ENCODE measurements at regions not wholly inside any gene's neighbourhood (a gene's known extent, or its start where the extent isn't known, plus 50 kb on each side); places are given as distances from the start of the nearest gene placed in this dataset.

DNA sequence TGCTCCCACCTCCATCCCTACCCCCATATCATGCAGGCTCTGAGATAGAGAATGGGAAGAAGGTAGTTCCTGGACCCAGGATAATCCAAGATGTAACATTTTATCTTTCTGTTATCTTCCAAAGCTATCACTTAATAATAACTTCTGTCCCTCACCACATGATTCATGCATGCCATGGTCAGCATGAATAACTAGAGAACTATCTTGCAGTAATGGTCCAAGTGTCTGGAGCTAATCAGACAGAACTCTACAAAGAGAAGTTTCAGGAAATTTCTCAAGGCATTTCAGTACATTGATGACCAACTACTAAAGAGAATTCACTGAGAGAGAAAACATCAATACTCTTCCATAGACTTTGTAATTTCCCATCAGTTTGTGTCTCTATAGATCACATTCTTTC, 1469.7 kb upstream of the PIK3C3 start:
- Histone ChIP-seq H3K4me1 (ENCODE audit: control insufficient read depth in 2 of 2, insufficient read depth in 2 of 2, low read length in 2 of 2) (no peaks in the 10 kb centered on the region), H3K9me3 (ENCODE audit: control insufficient read depth in 2 of 2, low read length in 2 of 2) (no peaks in the 10 kb centered on the region), H3K27ac (ENCODE audit: low read depth in 2 of 2, low read length in 2 of 2) (no peak overlapping the region), H3K27me3 (ENCODE audit: control insufficient read depth in 2 of 2, insufficient read depth in 2 of 2, low read length in 2 of 2) (no peaks in the 10 kb centered on the region), H3K9ac (ENCODE audit: low read depth in 1 of 2, low read length in 2 of 2) (no peak overlapping the region), H3K36me3 (ENCODE audit: control insufficient read depth in 2 of 2, insufficient read depth in 2 of 2, low read length in 2 of 2) (no peaks in the 10 kb centered on the region), H3K4me3 (ENCODE audit: low read length in 2 of 2) (no peak overlapping the region)

DNA sequence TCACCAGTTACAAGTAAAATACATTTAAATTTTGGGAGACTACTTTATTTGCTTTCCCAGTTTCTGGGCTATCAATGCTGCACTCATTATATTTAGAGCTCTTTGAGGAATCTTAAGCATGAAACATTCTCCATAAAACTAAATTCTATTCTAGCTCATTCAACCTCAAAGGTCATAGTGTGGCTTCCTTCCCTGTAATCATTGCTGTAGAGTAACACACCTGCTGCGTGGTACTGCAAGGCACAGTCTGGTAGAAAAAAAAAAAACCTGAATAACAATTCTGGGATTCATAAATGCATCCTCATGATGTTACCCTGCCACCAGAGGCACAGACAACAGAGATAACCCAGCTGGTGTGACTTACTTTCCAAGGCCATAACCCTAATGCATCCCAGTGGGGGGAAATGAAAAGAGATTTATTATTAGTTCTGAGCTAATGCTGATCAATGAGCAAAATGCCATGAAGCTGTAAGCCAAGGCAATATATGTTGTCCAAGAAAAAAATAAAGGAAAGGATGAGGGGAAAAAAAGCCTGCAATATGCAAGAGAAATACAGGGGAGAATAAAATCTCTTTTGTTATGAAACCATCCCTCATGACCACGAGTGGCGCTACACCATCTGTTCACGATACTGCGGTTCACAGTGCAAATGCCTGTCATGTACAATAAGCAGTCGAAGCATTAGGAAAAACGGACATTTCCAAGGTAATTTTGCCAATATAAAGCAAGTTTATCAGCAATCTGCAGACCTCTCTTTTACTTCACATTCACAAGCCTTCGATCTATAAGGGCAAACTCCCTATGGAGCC, 1481.6 kb upstream of the PIK3C3 start:
- Histone ChIP-seq H3K4me1 (ENCODE audit: control insufficient read depth in 2 of 2, insufficient read depth in 2 of 2, low read length in 2 of 2) (no peaks in the 10 kb centered on the region), H3K9ac (ENCODE audit: low read depth in 1 of 2, low read length in 2 of 2) (no peak overlapping the region), H3K27ac (ENCODE audit: low read depth in 2 of 2, low read length in 2 of 2) (no peak overlapping the region), H3K9me3 (ENCODE audit: control insufficient read depth in 2 of 2, low read length in 2 of 2) (no peaks in the 10 kb centered on the region), H3K27me3 (ENCODE audit: control insufficient read depth in 2 of 2, insufficient read depth in 2 of 2, low read length in 2 of 2) (no peaks in the 10 kb centered on the region), H3K4me3 (ENCODE audit: low read length in 2 of 2) (no peak overlapping the region), H3K36me3 (ENCODE audit: control insufficient read depth in 2 of 2, insufficient read depth in 2 of 2, low read length in 2 of 2) (no peaks in the 10 kb centered on the region)

DNA sequence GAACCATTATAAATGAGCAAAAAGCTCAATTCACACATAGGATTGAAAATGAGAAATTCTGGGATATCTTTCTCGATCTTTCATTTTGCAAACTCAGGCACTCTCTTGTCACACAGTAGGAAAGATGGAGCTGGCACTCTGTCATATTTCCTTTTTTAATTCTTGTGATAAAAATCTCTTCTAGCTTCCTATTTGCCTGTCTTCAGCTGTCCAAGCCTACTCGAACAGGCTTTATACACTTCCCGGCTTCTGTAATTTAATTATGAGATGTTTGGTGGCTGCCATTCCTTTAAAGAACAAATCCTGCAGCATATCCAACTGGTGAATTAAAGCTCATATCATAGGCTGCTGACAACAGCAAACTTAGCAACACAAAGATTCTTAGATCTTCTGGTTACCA, 1484.3 kb upstream of the PIK3C3 start:
- Histone ChIP-seq H3K4me1 (ENCODE audit: control insufficient read depth in 2 of 2, insufficient read depth in 2 of 2, low read length in 2 of 2) (no peaks in the 10 kb centered on the region), H3K27me3 (ENCODE audit: control insufficient read depth in 2 of 2, insufficient read depth in 2 of 2, low read length in 2 of 2) (no peaks in the 10 kb centered on the region)

DNA sequence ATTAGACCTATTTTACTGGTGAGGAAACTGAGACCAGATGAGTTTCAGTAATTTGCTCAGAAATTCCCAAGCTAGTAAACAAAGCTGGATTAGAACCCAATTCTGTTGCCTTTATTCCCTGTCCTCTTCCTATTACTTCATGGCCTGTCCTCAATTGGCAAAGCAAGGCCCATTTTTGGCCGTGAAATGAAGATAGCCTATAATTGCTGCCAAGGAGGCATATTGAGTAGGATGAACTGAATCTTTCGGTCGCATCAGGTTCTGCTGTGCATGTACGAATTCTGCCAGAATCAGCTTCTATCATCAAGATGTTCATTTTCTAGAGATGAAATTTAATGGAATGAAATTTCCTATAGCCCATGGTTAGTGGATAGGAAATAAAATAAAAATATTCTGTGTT, 1485.2 kb upstream of the PIK3C3 start:
- no peaks in the 10 kb centered on the region for H3K9me3 ChIP-seq (ENCODE audit: control insufficient read depth in 2 of 2, low read length in 2 of 2)
- no peaks in the 10 kb centered on the region for H3K36me3 ChIP-seq (ENCODE audit: control insufficient read depth in 2 of 2, insufficient read depth in 2 of 2, low read length in 2 of 2)
- no peaks in the 10 kb centered on the region for H3K4me1 ChIP-seq (ENCODE audit: control insufficient read depth in 2 of 2, insufficient read depth in 2 of 2, low read length in 2 of 2)
- no peaks in the 10 kb centered on the region for H3K27me3 ChIP-seq (ENCODE audit: control insufficient read depth in 2 of 2, insufficient read depth in 2 of 2, low read length in 2 of 2)
- no peak overlapping the region for H3K4me3 ChIP-seq (ENCODE audit: low read length in 2 of 2)
- no peak overlapping the region for H3K9ac ChIP-seq (ENCODE audit: low read depth in 1 of 2, low read length in 2 of 2)
- no peak overlapping the region for H3K27ac ChIP-seq (ENCODE audit: low read depth in 2 of 2, low read length in 2 of 2)

More for the DNA sequence above, 1484.3 kb upstream of the PIK3C3 start:
- no peak overlapping the region for H3K27ac ChIP-seq (ENCODE audit: low read depth in 2 of 2, low read length in 2 of 2)
- H3K4me3 ChIP-seq (ENCODE audit: low read length in 2 of 2), result no peak overlapping the region
- no peak overlapping the region for H3K9ac ChIP-seq (ENCODE audit: low read depth in 1 of 2, low read length in 2 of 2)
- no peaks in the 10 kb centered on the region for H3K36me3 ChIP-seq (ENCODE audit: control insufficient read depth in 2 of 2, insufficient read depth in 2 of 2, low read length in 2 of 2)
- H3K9me3 ChIP-seq (ENCODE audit: control insufficient read depth in 2 of 2, low read length in 2 of 2), result no peaks in the 10 kb centered on the region

DNA sequence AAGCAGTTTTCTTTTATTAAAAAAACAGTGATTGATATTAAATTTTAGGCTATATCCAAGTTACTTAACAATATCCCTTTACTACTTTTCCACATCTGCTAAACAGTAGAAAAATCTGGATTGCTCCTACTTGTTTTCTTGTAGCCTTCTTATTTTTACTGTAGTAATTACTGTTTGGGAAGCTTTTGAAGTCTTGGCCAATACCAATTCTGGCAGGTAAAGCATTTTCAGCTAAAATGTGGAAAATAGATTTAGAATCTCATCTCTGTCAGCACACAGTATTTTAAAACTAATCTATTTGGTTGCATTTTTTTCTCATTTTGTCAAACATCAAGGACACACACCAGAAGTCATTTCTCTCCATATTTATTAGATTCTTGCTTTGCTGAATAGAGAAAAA, 1485.7 kb upstream of the PIK3C3 start:
- no peaks in the 10 kb centered on the region for H3K4me1 ChIP-seq (ENCODE audit: control insufficient read depth in 2 of 2, insufficient read depth in 2 of 2, low read length in 2 of 2)
- H3K27me3 ChIP-seq (ENCODE audit: control insufficient read depth in 2 of 2, insufficient read depth in 2 of 2, low read length in 2 of 2), result no peaks in the 10 kb centered on the region
- H3K4me3 ChIP-seq (ENCODE audit: low read length in 2 of 2), result no peak overlapping the region
- H3K36me3 ChIP-seq (ENCODE audit: control insufficient read depth in 2 of 2, insufficient read depth in 2 of 2, low read length in 2 of 2), result no peaks in the 10 kb centered on the region
- no peak overlapping the region for H3K27ac ChIP-seq (ENCODE audit: low read depth in 2 of 2, low read length in 2 of 2)
- H3K9me3 ChIP-seq (ENCODE audit: control insufficient read depth in 2 of 2, low read length in 2 of 2), result no peaks in the 10 kb centered on the region
- no peak overlapping the region for H3K9ac ChIP-seq (ENCODE audit: low read depth in 1 of 2, low read length in 2 of 2)

DNA sequence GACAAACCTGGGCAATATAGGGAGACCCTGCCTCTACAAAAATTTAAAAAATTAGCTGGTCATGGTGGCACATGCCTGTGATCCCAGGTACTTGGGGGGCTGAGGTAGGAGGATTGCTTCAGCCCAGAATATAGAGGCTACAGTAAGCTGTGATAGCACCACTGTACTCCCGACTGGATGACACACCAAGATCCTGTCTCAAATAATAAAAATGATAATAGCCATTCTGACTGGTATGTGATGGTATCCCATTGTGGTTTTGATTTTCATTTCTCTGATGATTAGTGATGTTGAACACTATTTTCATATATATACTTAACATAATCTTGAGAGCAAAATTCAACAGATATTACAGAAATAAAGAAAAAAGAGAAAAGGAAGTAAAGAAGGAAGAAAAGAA, 1491.0 kb upstream of the PIK3C3 start:
- Histone ChIP-seq H3K36me3 (ENCODE audit: control insufficient read depth in 2 of 2, insufficient read depth in 2 of 2, low read length in 2 of 2) (no peaks in the 10 kb centered on the region), H3K4me3 (ENCODE audit: low read length in 2 of 2) (no peak overlapping the region), H3K27me3 (ENCODE audit: control insufficient read depth in 2 of 2, insufficient read depth in 2 of 2, low read length in 2 of 2) (no peaks in the 10 kb centered on the region), H3K9me3 (ENCODE audit: control insufficient read depth in 2 of 2, low read length in 2 of 2) (no peaks in the 10 kb centered on the region), H3K9ac (ENCODE audit: low read depth in 1 of 2, low read length in 2 of 2) (no peak overlapping the region), H3K4me1 (ENCODE audit: control insufficient read depth in 2 of 2, insufficient read depth in 2 of 2, low read length in 2 of 2) (no peaks in the 10 kb centered on the region), H3K27ac (ENCODE audit: low read depth in 2 of 2, low read length in 2 of 2) (no peak overlapping the region)

DNA sequence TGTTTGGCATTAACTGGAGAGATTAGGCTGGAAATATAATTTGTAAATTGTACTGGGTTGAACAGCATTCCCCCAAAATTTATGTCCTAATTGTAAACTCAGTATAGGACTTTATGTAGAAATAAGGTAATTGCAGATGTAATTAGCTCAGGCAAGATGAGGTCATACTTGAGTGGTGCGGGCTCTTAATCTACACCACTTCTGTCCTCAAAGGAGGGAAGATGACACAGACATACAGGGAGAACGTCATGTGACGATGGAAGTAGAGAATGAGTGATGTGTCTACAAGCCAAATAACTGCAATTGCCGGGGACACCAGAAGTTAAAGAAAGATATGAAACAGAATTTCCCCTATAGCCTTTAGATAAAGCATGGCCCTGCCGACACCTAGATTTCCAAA, 1501.1 kb upstream of the PIK3C3 start:
- H3K36me3 ChIP-seq (ENCODE audit: control insufficient read depth in 2 of 2, insufficient read depth in 2 of 2, low read length in 2 of 2), result no peaks in the 10 kb centered on the region
- no peak overlapping the region for H3K4me3 ChIP-seq (ENCODE audit: low read length in 2 of 2)
- no peaks in the 10 kb centered on the region for H3K9me3 ChIP-seq (ENCODE audit: control insufficient read depth in 2 of 2, low read length in 2 of 2)
- H3K9ac ChIP-seq (ENCODE audit: low read depth in 1 of 2, low read length in 2 of 2), result no peak overlapping the region
- no peaks in the 10 kb centered on the region for H3K27me3 ChIP-seq (ENCODE audit: control insufficient read depth in 2 of 2, insufficient read depth in 2 of 2, low read length in 2 of 2)
- H3K27ac ChIP-seq (ENCODE audit: low read depth in 2 of 2, low read length in 2 of 2), result no peak overlapping the region
- no peaks in the 10 kb centered on the region for H3K4me1 ChIP-seq (ENCODE audit: control insufficient read depth in 2 of 2, insufficient read depth in 2 of 2, low read length in 2 of 2)

DNA sequence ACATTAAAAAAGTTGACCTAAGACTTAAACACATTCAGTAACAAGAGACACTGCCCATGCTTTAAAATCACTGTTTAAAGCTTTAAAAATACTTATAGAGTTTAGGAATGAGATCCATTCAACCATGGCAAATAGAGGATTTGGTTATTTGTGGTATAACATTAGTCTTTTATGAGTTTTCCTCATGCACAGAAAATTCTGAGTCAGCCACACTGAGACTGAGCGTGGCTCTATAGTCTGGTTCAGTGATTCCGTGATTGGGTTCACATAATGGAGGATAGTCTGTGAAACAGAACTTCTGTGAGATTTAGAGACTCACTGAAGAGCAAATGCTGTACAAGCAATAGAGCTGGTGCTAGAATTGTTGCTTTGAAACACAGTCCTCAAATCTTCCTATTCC, 1502.4 kb upstream of the PIK3C3 start:
- Histone ChIP-seq H3K4me1 (ENCODE audit: control insufficient read depth in 2 of 2, insufficient read depth in 2 of 2, low read length in 2 of 2) (no peaks in the 10 kb centered on the region), H3K9me3 (ENCODE audit: control insufficient read depth in 2 of 2, low read length in 2 of 2) (no peaks in the 10 kb centered on the region), H3K9ac (ENCODE audit: low read depth in 1 of 2, low read length in 2 of 2) (no peak overlapping the region), H3K4me3 (ENCODE audit: low read length in 2 of 2) (no peak overlapping the region), H3K27me3 (ENCODE audit: control insufficient read depth in 2 of 2, insufficient read depth in 2 of 2, low read length in 2 of 2) (no peaks in the 10 kb centered on the region), H3K36me3 (ENCODE audit: control insufficient read depth in 2 of 2, insufficient read depth in 2 of 2, low read length in 2 of 2) (no peaks in the 10 kb centered on the region), H3K27ac (ENCODE audit: low read depth in 2 of 2, low read length in 2 of 2) (no peak overlapping the region)

DNA sequence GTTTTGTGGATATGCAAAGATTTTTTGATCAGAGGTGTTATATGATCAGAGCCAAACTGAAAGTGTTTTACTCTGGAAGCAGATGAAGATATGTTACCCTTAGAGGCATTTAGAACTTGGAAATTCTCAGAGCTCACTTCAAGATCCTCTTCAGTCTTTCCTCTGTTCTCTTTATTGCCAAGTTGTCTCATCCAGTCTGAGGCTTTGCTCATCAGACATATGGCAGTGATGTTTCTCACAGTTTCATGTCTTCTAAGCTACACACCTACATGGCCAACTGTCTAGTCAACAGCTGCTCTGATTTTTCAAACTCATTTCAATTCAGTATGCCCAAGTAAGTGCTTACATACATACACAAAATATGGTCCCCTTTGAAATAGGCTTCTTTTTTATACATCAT, 1504.3 kb upstream of the PIK3C3 start:
- Histone ChIP-seq H3K4me1 (ENCODE audit: control insufficient read depth in 2 of 2, insufficient read depth in 2 of 2, low read length in 2 of 2) (no peaks in the 10 kb centered on the region), H3K4me3 (ENCODE audit: low read length in 2 of 2) (no peak overlapping the region), H3K9me3 (ENCODE audit: control insufficient read depth in 2 of 2, low read length in 2 of 2) (no peaks in the 10 kb centered on the region), H3K27me3 (ENCODE audit: control insufficient read depth in 2 of 2, insufficient read depth in 2 of 2, low read length in 2 of 2) (no peaks in the 10 kb centered on the region), H3K9ac (ENCODE audit: low read depth in 1 of 2, low read length in 2 of 2) (no peak overlapping the region), H3K36me3 (ENCODE audit: control insufficient read depth in 2 of 2, insufficient read depth in 2 of 2, low read length in 2 of 2) (no peaks in the 10 kb centered on the region), H3K27ac (ENCODE audit: low read depth in 2 of 2, low read length in 2 of 2) (no peak overlapping the region)

DNA sequence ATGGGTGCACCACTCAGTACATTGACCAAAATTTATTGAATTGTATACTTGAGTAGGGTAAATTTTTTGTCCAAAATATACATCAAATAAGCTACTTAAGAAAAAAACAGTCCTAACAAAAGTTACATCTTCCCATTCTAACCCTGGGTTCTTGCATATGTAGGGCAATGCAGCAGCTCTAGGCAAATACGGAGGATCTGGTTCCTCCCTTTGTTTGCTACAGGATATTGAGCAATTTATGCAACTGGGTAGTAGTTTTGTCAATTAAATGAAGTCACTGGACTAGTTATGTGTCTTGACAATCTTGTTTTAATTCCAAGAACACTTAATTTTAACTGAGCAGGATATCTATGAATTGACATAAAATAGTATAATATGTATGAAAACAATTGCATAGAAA, 1507.2 kb upstream of the PIK3C3 start:
- no peak overlapping the region for H3K4me3 ChIP-seq (ENCODE audit: low read length in 2 of 2)
- H3K9me3 ChIP-seq (ENCODE audit: control insufficient read depth in 2 of 2, low read length in 2 of 2), result no peaks in the 10 kb centered on the region
- no peak overlapping the region for H3K9ac ChIP-seq (ENCODE audit: low read depth in 1 of 2, low read length in 2 of 2)
- H3K27ac ChIP-seq (ENCODE audit: low read depth in 2 of 2, low read length in 2 of 2), result no peak overlapping the region
- no peaks in the 10 kb centered on the region for H3K4me1 ChIP-seq (ENCODE audit: control insufficient read depth in 2 of 2, insufficient read depth in 2 of 2, low read length in 2 of 2)
- H3K27me3 ChIP-seq (ENCODE audit: control insufficient read depth in 2 of 2, insufficient read depth in 2 of 2, low read length in 2 of 2), result no peaks in the 10 kb centered on the region
- no peaks in the 10 kb centered on the region for H3K36me3 ChIP-seq (ENCODE audit: control insufficient read depth in 2 of 2, insufficient read depth in 2 of 2, low read length in 2 of 2)
